Activated CD4-positive, alpha-beta memory T cell treated with anti-CD3 and anti-CD28 coated beads, Interleukin-2, amount 10 ng/mL, durations not matched to agents 7 days and 5 days (primary cell): ENCODE measurements at regions not wholly inside any gene's neighbourhood (a gene's known extent, or its start where the extent isn't known, plus 50 kb on each side); places are given as distances from the start of the nearest gene placed in this dataset.

Experiments used
- CTCF ChIA-PET: fragments of 350-600 bp; sonication (Branson Sonifier 250); formaldehyde crosslinking; loops from one replicate; lab custom pipeline; 2021; ENCODE audit warnings: antibody characterized with exemption, inconsistent platforms; lab: Charles Lee
- POLR2A ChIA-PET: fragments of 350-600 bp; sonication (Branson Sonifier 250); formaldehyde crosslinking; loops from one replicate; lab custom pipeline; 2021; ENCODE audit warnings: antibody characterized with exemption; lab: Charles Lee
- DNase-seq: peaks from one replicate; pipeline ENCODE4 v3.0.0-alpha.2; 2020
- H3K27ac Mint-ChIP-seq: one replicate; pipeline ENCODE4 v1.8.0; 2021; ENCODE audit warnings: mild to moderate bottlenecking, mixed read lengths
- H3K27me3 Mint-ChIP-seq: one replicate; pipeline ENCODE4 v1.8.0; 2021; ENCODE audit warnings: mixed read lengths
- H3K36me3 Mint-ChIP-seq: one replicate; pipeline ENCODE4 v1.8.0; 2021; ENCODE audit warnings: low read depth, mixed read lengths
- H3K4me1 Mint-ChIP-seq: one replicate; pipeline ENCODE4 v1.8.0; 2021; ENCODE audit warnings: mixed read lengths
- H3K4me3 Mint-ChIP-seq: one replicate; pipeline ENCODE4 v1.8.0; 2021; ENCODE audit warnings: mild to moderate bottlenecking, mixed read lengths
- H3K9me3 Mint-ChIP-seq: one replicate; pipeline ENCODE4 v1.8.0; 2021; ENCODE audit warnings: mixed read lengths

DNA sequence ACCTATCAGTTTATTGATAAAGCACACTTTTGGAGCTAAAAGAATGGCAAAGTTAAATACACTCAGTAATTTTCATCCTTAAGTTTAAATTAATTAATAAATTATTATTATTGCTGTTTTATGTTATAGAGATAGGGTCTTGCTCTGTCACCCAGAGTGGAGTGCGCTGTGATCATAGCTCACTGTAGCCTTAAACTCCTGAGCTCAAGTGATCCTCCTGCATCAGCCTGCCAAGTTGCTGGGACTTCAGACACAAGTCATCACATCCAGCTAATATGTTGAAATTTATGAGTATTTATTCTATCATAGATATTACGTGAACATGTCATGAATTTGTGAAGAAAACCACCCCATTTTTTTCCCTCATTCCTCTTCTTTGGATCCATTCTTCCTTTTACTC lies 64.2 kb downstream of the GJA1 start:
- DNase-seq, result no peak
- ChIA-PET POLR2A (no interaction called here), CTCF (no interaction called here)
- Mint-ChIP-seq H3K27ac (no peak overlapping the region), H3K27me3 (no peaks in the 10 kb centered on the region), H3K36me3 (no peaks in the 10 kb centered on the region), H3K4me1 (no peaks in the 10 kb centered on the region), H3K9me3 (no peaks in the 10 kb centered on the region), H3K4me3 (no peak overlapping the region)

- Mint-ChIP-seq H3K27ac (no peak overlapping the region), H3K36me3 (no peaks in the 10 kb centered on the region), H3K4me1 (no peaks in the 10 kb centered on the region), H3K9me3 (no peaks in the 10 kb centered on the region), H3K4me3 (no peak overlapping the region), H3K27me3 (no peaks in the 10 kb centered on the region)
- POLR2A ChIA-PET, result no interaction called here
- DNase-seq, result no peak
- CTCF ChIA-PET, result no interaction called here
Observed at GRCh38 chr6:121503589-121503991, 68.1 kb downstream of the GJA1 start.

DNA sequence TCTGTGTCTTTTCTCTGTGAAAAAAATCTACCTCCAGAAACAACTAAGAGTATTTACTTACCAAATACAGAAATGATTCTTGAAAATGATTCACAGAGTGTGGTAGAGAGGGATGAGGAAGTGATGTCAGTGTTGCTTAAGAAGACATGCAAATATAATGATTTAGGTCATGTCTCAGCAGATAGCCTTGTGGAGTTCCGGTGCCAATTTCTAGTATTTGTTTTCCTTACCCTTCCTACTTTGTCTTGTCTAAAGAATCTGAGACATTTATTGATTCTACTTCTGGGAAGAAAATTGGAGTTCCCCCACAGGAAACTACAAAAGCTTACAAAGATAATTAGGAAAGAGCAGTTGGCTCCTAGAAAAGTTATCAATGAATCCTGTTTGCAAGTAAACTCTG lies 68.8 kb downstream of the GJA1 start:
- H3K27me3 Mint-ChIP-seq, result no peaks in the 10 kb centered on the region
- H3K36me3 Mint-ChIP-seq, result no peaks in the 10 kb centered on the region
- H3K4me3 Mint-ChIP-seq, result no peak overlapping the region
- no peak overlapping the region for H3K27ac Mint-ChIP-seq
- CTCF ChIA-PET, result no interaction called here
- no peak for DNase-seq
- H3K9me3 Mint-ChIP-seq, result no peaks in the 10 kb centered on the region
- H3K4me1 Mint-ChIP-seq, result no peaks in the 10 kb centered on the region
- POLR2A ChIA-PET, result no interaction called here

DNA sequence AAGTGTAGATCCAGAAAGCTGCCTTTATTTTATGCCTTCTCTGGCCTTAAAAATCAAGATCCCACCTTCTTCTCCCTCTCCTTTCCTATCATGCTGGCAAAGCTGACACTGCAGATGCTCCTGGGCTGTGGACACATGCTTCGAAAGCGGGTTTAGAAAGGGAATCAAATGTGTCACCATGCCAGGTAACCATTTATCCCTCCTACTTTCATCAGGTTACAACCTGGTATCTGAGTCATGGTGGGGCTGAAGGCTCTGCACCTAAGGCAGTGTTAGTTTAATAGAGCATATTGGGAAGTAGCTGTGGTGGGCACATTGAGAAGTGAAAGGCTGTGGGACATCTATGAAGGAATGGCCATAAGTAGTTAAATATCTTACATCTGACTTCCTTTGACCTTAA lies 69.8 kb downstream of the GJA1 start:
- POLR2A ChIA-PET, result no interaction called here
- Mint-ChIP-seq H3K36me3 (no peaks in the 10 kb centered on the region), H3K27ac (no peak overlapping the region), H3K4me1 (no peaks in the 10 kb centered on the region), H3K9me3 (no peaks in the 10 kb centered on the region), H3K27me3 (no peaks in the 10 kb centered on the region), H3K4me3 (no peak overlapping the region)
- CTCF ChIA-PET, result no interaction called here
- DNase-seq, result no peak

GRCh38 chr6:121506761-121507754 lies 71.6 kb downstream of the GJA1 start:
- H3K4me3 Mint-ChIP-seq, result no peak overlapping the region
- H3K27me3 Mint-ChIP-seq, result no peaks in the 10 kb centered on the region
- ChIA-PET POLR2A (no interaction called here), CTCF (no interaction called here)
- H3K9me3 Mint-ChIP-seq, result no peaks in the 10 kb centered on the region
- no peaks in the 10 kb centered on the region for H3K4me1 Mint-ChIP-seq
- no peak for DNase-seq
- no peaks in the 10 kb centered on the region for H3K36me3 Mint-ChIP-seq
- H3K27ac Mint-ChIP-seq, result no peak overlapping the region

DNA sequence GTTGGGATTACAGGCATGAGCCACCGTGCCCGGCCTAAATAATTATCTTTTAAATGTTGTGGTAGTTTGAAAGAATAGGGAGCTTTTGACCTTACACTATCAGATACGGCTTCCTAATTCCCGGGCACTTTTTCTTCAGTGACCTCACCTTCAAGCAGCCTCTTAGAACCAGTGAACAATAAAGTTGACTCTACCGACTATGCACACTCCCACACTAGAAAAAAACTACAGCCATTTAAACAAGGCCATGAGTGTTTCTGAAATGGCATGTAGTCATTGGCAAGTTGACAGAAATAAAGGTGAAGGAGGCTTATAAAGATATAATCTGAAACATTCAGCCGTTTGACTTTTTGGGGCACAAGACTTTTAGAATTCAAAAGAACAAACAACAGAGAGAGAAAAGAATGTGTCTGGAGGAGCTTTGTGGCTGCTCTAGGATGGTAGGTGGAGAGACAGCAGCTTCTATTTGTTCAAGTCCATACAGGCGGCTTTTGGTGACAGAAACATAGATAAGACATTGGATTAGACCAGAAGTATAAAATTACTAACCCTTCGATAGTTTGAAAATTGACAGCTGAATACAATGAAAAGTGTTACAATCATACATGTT lies 75.2 kb downstream of the GJA1 start:
- Mint-ChIP-seq H3K27ac (no peak overlapping the region), H3K4me1 (no peaks in the 10 kb centered on the region), H3K9me3 (no peaks in the 10 kb centered on the region), H3K36me3 (no peaks in the 10 kb centered on the region), H3K4me3 (no peak overlapping the region), H3K27me3 (no peaks in the 10 kb centered on the region)
- CTCF ChIA-PET, result no interaction called here
- DNase-seq, result no peak
- POLR2A ChIA-PET, result no interaction called here

- H3K27me3 Mint-ChIP-seq, result no peaks in the 10 kb centered on the region
- no peaks in the 10 kb centered on the region for H3K4me1 Mint-ChIP-seq
- no peaks in the 10 kb centered on the region for H3K36me3 Mint-ChIP-seq
- H3K9me3 Mint-ChIP-seq, result no peaks in the 10 kb centered on the region
- no peak overlapping the region for H3K27ac Mint-ChIP-seq
- CTCF ChIA-PET, result no interaction called here
- POLR2A ChIA-PET, result no interaction called here
- H3K4me3 Mint-ChIP-seq, result no peak overlapping the region
- no peak for DNase-seq
Observed at GRCh38 chr6:121515630-121516265, 80.3 kb downstream of the GJA1 start.

- Mint-ChIP-seq H3K4me1 (no peaks in the 10 kb centered on the region), H3K27me3 (no peaks in the 10 kb centered on the region), H3K36me3 (no peaks in the 10 kb centered on the region), H3K4me3 (no peak overlapping the region), H3K27ac (no peak overlapping the region), H3K9me3 (no peaks in the 10 kb centered on the region)
- CTCF ChIA-PET, result no interaction called here
- POLR2A ChIA-PET, result no interaction called here
- DNase-seq, result no peak
Observed at GRCh38 chr6:121516331-121516730, 80.9 kb downstream of the GJA1 start.

GRCh38 chr6:121520337-121521163 lies 85.1 kb downstream of the GJA1 start:
- Mint-ChIP-seq H3K4me3 (no peak overlapping the region), H3K27ac (no peak overlapping the region), H3K9me3 (no peaks in the 10 kb centered on the region), H3K27me3 (no peaks in the 10 kb centered on the region), H3K4me1 (no peaks in the 10 kb centered on the region), H3K36me3 (no peaks in the 10 kb centered on the region)
- DNase-seq, result no peak
- ChIA-PET POLR2A (no interaction called here), CTCF (interaction anchor here (0.6 kb wide), 1 partner anchor 46 kb away, joined by 3 read pairs; no protein-coding TSS in a partner anchor)

DNA sequence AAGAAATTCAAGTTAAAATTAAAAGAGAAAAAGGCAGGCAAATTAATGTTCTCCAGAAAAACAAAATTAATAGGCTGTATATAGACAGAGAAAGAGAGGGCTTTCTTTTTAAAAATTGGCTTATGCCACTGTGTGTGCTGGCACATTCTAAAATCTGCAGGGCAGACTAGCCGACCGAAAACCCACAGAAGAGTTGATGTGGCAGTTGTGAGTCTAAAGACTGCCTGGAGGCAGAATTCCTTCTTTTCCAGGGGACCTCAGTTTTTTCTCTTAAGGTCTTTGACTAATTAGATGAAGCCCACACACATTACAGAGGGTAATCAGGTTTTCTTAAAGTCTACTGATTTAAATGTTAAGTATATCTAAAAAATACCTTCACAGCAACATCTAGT lies 85.7 kb downstream of the GJA1 start:
- POLR2A ChIA-PET, result no interaction called here
- no peak overlapping the region for H3K27ac Mint-ChIP-seq
- CTCF ChIA-PET, result interaction anchor here (0.6 kb wide), 1 partner anchor 46 kb away, joined by 3 read pairs; no protein-coding TSS in a partner anchor
- H3K4me1 Mint-ChIP-seq, result no peaks in the 10 kb centered on the region
- no peak for DNase-seq
- H3K9me3 Mint-ChIP-seq, result no peaks in the 10 kb centered on the region
- H3K36me3 Mint-ChIP-seq, result no peaks in the 10 kb centered on the region
- no peak overlapping the region for H3K4me3 Mint-ChIP-seq
- no peaks in the 10 kb centered on the region for H3K27me3 Mint-ChIP-seq

DNA sequence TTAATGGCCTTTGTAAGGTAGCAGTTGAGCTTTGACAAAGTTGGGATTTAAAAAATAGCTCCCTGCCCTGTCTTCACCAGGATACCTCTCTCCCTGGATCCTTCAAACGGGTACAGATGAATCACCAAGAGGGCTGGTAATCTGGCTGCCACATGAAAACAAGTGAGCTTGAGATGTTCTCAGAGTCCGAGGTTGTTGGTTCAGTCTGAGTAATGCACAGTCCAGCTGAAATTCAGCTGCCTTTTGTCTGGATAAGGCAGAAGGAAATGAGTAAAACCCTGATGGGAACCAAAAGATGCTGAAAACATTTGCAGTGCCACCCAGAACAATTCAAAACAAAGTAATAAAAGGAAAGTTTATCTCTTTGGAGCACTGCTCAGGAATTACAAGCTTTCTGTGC lies 86.8 kb downstream of the GJA1 start:
- no peak overlapping the region for H3K27ac Mint-ChIP-seq
- no peaks in the 10 kb centered on the region for H3K36me3 Mint-ChIP-seq
- no peak overlapping the region for H3K4me3 Mint-ChIP-seq
- DNase-seq, result no peak
- ChIA-PET CTCF (no interaction called here), POLR2A (no interaction called here)
- H3K9me3 Mint-ChIP-seq, result no peaks in the 10 kb centered on the region
- H3K4me1 Mint-ChIP-seq, result no peaks in the 10 kb centered on the region
- no peaks in the 10 kb centered on the region for H3K27me3 Mint-ChIP-seq

GRCh38 chr6:121522771-121523386 lies 87.4 kb downstream of the GJA1 start:
- CTCF ChIA-PET, result no interaction called here
- Mint-ChIP-seq H3K27me3 (no peaks in the 10 kb centered on the region), H3K27ac (no peak overlapping the region), H3K4me3 (no peak overlapping the region), H3K36me3 (no peaks in the 10 kb centered on the region), H3K9me3 (no peaks in the 10 kb centered on the region), H3K4me1 (no peaks in the 10 kb centered on the region)
- POLR2A ChIA-PET, result no interaction called here
- no peak for DNase-seq
